ENCODE measurements at regions not wholly inside any gene's neighbourhood (a gene's known extent, or its start where the extent isn't known, plus 50 kb on each side); places are given as distances from the start of the nearest gene placed in this dataset.

DNA sequence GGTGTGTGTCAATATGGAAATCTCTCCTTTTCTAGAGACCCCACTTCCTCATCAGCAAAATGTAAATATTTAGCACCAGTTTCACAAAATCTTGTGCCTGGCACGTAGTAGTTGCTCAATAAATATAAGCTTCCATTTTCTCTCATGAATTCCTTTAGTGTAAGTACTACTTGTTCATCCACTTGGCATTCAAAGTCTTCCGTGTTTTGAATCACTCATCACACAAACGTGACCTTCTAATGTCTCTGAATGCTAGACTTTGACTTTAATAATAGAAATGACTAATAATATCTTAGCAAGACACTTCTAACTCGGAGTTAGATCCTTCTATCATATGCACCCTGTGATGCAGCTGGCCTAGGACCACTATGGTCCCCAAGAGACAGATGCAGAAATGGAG lies 168.7 kb upstream of the ZNF32 start:
- ATAC-seq (peak in 2 of 8 donors; percentile 50 to 51), DNase-seq (no peak)
- 48 to 54% methylated on average over 4 of the region's 4 CpGs for WGBS, 2 donors
- no peaks in the 10 kb centered on the region for H3K36me3 ChIP-seq
- TF ChIP-seq, protein P1, sequence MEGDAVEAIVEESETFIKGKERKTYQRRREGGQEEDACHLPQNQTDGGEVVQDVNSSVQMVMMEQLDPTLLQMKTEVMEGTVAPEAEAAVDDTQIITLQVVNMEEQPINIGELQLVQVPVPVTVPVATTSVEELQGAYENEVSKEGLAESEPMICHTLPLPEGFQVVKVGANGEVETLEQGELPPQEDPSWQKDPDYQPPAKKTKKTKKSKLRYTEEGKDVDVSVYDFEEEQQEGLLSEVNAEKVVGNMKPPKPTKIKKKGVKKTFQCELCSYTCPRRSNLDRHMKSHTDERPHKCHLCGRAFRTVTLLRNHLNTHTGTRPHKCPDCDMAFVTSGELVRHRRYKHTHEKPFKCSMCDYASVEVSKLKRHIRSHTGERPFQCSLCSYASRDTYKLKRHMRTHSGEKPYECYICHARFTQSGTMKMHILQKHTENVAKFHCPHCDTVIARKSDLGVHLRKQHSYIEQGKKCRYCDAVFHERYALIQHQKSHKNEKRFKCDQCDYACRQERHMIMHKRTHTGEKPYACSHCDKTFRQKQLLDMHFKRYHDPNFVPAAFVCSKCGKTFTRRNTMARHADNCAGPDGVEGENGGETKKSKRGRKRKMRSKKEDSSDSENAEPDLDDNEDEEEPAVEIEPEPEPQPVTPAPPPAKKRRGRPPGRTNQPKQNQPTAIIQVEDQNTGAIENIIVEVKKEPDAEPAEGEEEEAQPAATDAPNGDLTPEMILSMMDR (IDR thresholded peaks at IDR 0.05): no peak
- H3K9me3 ChIP-seq: no peaks in the 10 kb centered on the region
- no peak overlapping the region for H3K4me3 ChIP-seq
- no peaks in the 10 kb centered on the region for H3K27me3 ChIP-seq
- peak overlapping the region; percentile 1 to 92 (median 78) for H3K27ac ChIP-seq
- intact Hi-C loops (cut with DNase I): no loop called here
- peaks cover 3 to 62% (median 44%) of the 10 kb centered on the region in 9 donors for H3K4me1 ChIP-seq

DNA sequence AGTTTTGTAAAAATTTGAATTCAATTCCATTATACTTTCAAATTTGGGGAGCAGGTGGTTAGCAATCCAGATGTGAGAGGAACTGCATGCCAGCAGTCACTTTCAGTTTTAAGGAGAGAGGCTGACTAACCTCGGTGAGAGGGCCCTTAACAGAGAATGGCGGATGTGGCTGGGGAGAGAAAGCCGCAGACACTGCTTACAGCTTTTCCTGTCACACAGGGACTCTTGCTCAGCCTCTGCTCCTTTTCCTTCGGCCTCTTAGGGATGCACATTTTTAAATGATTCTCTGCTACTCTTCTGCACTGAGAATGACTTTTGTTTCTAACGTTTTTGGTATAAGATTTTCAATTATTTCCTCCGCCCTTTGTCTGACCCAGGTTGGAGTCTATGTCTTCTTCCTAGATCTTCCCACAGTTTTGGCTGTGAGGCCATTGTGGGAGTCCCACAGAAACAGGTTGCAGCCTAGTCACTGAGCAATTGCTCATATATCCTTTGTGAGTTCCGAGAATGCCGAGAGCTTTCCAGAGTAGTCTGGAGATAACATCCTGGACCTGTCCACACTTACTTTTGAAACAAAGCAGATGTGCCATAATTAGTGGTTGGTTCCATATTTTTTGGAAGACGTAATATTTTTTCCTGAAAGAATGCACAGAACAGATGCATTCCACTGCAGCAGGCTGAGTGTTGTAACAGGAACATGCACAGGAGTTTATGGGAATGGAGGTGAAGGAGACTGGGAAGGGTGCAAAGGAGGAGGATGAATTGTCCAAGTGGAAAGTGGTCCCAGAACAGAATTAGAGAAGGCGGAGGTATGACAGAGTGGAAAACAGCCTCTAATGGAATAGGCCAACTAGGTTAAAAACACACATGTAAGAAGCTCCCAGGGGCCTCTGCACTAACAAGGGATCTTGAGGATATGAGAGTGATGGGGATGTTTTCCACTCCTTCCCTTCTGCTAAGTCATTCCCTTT lies 168.0 kb upstream of the ZNF32 start:
- TF ChIP-seq, protein P1 (IDR thresholded peaks at IDR 0.05): no peak
- H3K27ac ChIP-seq: peak overlapping the region; percentile 1 to 92 (median 78)
- intact Hi-C loops (cut with DNase I): no loop called here
- no peaks in the 10 kb centered on the region for H3K9me3 ChIP-seq
- no peak overlapping the region for H3K4me3 ChIP-seq
- peak in 1 of 2 donors; percentile 79 for DNase-seq
- H3K4me1 ChIP-seq: peaks cover 0 to 61% (median 40%) of the 10 kb centered on the region in 9 donors
- no peaks in the 10 kb centered on the region for H3K36me3 ChIP-seq
- ATAC-seq: peak; percentile 84 to 96 (median 93)
- no peaks in the 10 kb centered on the region for H3K27me3 ChIP-seq
- whole genome bisulfite sequencing, 2 donors: 17 to 20% methylated on average over 10 of the region's 10 CpGs

DNA sequence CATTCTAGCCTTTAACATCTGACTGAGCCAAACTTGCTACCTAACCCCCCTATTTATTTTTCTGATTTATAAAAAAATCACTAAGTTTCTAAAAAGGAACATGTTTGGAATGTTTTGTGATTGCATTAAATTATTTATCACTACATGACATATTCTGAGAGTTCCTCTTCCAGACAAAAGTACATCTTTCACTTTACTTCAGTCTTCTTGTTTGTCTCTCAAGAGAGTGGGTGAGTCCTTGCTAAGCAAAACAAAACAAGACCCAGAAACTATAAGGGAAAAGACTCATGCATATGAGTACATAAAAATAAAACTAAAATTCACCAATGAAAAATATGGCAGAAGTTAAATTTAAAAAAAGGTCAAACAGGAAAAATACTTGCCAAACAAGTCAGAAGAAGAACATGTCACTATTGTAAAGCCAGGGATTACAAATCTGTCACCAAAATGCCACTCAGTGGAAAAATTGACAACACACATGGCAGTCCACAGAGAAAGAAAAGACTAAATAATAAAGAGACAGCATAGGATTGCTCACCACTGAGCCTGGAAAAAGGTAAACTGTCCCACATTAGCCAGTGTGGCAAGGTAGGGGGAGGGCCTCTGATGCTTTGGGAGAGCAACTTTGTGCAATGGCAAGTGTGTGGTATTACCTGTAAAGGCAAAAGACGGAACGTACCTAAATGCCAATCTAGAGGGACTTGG lies 166.7 kb upstream of the ZNF32 start:
- no peak for DNase-seq
- no peak overlapping the region for H3K4me3 ChIP-seq
- WGBS, 2 donors: 95% methylated on average over 2 of the region's 2 CpGs
- H3K4me1 ChIP-seq: peaks cover 3 to 60% (median 43%) of the 10 kb centered on the region in 9 donors
- intact Hi-C loops (cut with DNase I): no loop called here
- peak overlapping the region in 6 of 10 donors; percentile 77 to 92 (median 82) for H3K27ac ChIP-seq
- H3K9me3 ChIP-seq: no peaks in the 10 kb centered on the region
- TF ChIP-seq, protein P1 (IDR thresholded peaks at IDR 0.05): no peak
- no peak for ATAC-seq
- no peaks in the 10 kb centered on the region for H3K27me3 ChIP-seq
- H3K36me3 ChIP-seq: no peaks in the 10 kb centered on the region

DNA sequence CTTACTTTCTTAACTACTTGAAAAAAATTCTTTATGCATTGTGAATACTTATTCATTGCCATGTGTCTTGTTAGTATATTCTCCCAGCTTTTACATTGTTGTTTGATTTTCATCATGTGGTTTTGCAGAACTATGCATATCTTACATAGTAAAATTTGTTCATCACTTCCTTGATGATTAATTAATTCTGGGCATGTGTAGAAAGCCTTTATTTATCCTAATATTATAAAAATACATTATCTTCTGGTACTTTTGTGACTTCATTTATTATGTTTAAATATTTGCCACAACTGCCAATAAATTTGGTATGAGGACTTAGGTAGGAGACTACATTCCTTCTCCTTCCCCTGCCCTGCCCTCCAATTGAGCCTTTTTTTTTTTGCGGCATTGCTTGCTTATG lies 166.0 kb upstream of the ZNF32 start:
- intact Hi-C loops (cut with DNase I): no loop called here
- DNase-seq: no peak
- Histone ChIP-seq H3K4me1 (peaks cover 3 to 61% (median 40%) of the 10 kb centered on the region in 9 donors), H3K27me3 (no peaks in the 10 kb centered on the region), H3K9me3 (no peaks in the 10 kb centered on the region), H3K4me3 (no peak overlapping the region), H3K27ac (peak overlapping the region in 2 of 10 donors; percentile 77 to 92), H3K36me3 (no peaks in the 10 kb centered on the region)
- TF ChIP-seq, protein P1 (IDR thresholded peaks at IDR 0.05): no peak
- no peak for ATAC-seq
- WGBS, 2 donors: 94 to 97% methylated on average over 1 of the region's 1 CpG

All from heart right ventricle (tissue), 16 donors.